OCI-LY7 (cell line): ENCODE measurements at regions not wholly inside any gene's neighbourhood (a gene's known extent, or its start where the extent isn't known, plus 50 kb on each side); places are given as distances from the start of the nearest gene placed in this dataset.

Source experiments
- CTCF ChIP-seq: fragments of 200-600 bp; sonication (generic); conservative IDR thresholded peaks from 2 replicates; pipeline ENCODE4 v1.5.1; 2014; ENCODE audit warnings: mild to moderate bottlenecking, antibody characterized with exemption, low read length, moderate library complexity, mixed read lengths
- EZH2phosphoT487 ChIP-seq: fragments of 200-600 bp; sonication (generic); IDR thresholded peaks from 2 replicates; pipeline ENCODE4 v1.6.1; 2018; ENCODE audit warnings: low read depth, borderline replicate concordance, mild to moderate bottlenecking, mixed run types, antibody characterized with exemption, low read length, moderate library complexity, mixed read lengths

DNA sequence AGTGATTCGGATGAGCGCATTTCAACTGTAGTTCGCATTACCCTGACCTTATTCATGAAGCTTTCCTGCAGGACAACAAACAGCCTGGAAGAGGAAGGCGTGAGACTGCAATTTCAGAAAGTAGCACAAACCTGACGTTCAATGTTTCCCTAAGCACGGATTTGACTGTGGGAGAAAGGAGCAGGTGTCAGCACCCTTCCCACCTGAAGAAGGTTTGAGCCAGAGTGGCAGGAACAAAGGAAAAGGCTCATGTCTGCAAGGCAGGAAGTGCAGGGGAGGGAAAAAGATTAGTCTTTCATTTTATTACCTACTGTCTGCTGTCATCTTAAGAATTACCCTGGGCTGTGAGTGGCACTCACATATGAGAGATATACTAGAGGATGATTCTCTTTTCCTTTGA is 114.0 kb downstream of the MED10 start:
- TF ChIP-seq EZH2phosphoT487 = no peak
- no peak for TF ChIP-seq CTCF
